HG03095 (cell line): ENCODE measurements at regions not wholly inside any gene's neighbourhood (a gene's known extent, or its start where the extent isn't known, plus 50 kb on each side); places are given as distances from the start of the nearest gene placed in this dataset.
"Not testable (repeated sequence)": the region's sequence is repeated elsewhere in the genome, so short reads cannot be mapped to it uniquely, and the experiment has no call there.

Experiments used
- ATAC-seq: cut with Tn5 transposase; IDR thresholded peaks from one replicate; pipeline ENCODE4 v1.9.1; 2021; ENCODE audit warnings: moderate library complexity; ENCODE audit not compliant: unreplicated experiment

- ATAC-seq = no peak
These were observed 1960.8 kb downstream of the OLFM4 start for GRCh38 chr13:54989418-54989817.

DNA sequence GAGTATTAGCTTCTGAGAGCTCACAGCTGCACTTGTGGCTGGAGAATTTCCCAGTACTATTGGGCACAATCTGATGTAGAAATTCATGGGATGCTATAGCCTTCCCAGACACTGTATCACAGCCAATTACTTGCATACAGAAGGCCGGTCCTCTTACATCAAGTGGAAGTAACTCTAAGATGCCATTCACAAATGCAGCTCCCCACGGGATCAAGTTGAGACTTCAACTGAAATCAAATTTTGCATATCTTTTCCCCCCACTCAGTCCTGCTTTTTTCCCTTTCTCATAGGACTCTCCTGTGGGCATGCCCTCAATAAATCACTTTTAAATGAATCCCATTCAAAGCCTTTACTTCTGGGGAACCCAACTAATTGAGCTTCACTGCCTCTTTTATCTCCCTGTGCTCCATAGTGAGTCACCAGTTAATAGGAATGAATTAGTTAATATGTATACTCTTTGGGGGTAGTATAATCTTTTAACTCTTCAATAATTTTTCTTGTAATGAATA is 1970.8 kb downstream of the OLFM4 start:
- ATAC-seq = no peak

DNA sequence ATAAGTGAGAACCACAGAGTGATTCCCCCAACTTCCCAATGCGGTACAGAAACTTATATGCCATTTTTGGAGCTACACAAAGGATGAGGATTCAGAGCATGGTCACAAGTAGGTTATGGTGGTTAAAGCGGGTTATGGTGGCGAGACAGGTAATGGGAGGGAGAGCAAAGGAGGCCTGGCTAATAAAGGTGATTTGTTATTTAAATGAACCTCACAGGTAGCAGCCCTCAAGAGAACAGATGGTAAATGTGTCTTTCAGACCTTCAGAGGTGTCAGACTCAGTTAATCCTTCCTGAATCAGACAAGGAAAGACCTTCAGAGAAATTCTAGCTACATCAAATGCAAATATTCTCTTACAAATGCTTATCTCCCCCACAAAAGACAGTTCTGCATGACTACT is 1971.4 kb downstream of the OLFM4 start:
- no peak for ATAC-seq

DNA sequence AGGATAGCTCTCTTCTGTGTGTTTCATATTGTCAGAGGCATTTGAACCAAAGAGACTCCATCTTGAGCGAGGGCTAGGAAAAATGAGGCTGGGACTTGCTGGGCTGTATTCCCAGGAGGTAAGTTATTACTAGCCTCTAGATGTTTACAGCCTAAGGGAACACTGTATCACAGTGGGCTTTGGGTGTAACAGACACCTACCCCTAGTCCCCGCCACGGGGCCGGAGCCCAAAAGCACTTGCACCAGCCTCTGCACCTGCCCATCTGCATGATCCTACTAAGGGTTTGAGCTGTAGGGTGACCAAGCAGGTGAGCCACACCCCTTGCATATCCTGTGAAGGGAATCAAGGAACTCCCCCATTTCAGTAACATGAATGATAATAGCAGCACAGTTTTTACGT is 1972.2 kb downstream of the OLFM4 start:
- no peak for ATAC-seq

DNA sequence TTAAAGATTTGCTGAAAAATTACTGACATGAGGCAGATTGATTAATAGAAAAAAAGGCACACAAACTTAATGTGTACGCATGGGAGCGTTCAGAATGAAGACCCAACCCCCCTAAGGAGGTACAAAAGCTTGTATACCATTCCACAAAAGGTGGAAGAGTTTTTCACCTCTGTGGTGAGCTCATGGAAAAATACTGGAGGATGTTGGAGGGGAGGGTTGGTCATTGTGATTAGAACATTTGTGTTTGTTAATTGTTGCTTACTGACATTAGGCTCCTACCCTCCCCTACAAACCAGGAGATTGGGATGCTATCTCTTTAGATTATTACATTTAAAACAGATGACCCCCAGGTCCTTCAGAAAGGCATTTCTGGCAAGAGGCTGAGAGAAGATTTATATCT is 1973.3 kb downstream of the OLFM4 start:
- no peak for ATAC-seq

DNA sequence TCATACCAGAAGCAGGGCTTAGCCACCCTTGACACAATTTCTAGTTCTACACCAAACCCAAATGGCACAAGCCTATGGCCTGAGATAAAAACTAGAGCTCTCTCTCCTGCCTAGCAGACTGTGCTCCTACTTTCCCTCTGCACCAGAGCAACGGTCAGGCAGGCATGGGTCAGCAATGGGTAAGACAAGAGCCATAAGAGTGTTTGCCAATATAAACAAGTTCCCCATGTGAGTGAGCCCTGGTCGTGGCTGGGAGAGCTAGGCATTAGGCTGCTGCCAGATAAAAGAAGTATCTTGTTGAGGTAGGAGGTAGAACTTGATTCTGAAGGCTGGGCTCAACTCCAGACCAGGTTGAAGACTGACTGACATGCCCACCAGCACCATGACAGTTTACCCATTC is 1979.1 kb downstream of the OLFM4 start:
- ATAC-seq = no peak

DNA sequence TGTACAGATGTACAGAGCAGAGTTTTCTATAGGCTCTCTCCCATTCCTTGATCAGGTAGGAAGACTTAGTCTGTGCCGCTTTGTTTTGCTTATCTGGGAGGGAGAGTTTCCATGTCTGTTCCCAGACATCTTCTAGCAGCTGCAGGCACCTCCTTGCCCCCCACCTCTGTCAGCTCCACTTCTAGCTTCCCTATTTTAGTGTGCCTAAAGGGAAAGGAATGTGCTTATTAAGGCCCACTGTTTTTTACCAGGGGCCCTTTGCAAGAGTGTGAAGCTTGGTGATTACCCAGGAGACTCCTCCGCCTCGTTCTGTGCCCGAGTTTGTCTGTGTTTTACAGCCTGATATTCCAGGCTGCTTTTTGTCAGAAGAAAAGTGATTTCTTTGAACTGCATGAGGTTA is 1984.4 kb downstream of the OLFM4 start:
- ATAC-seq = no peak

DNA sequence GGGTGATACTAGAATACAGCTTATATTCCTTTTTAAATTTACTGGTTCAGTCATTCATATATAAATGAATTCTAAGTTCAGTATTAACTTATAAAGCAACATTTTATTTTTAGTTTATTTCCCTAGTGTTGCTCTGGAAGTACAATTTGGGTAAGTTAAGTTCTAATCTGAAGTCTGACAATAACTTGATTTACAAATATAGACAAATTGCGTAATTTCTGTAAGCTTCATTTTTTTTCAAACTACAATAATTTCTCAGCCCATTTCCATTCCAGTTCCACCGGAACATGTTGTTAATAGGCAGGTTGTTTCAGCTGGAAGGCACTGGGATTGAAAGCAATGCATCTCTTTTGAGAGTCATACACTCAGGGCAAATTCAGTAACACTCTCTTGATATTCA is 2000.7 kb downstream of the OLFM4 start:
- no peak for ATAC-seq

- ATAC-seq = no peak
These were observed 2009.6 kb downstream of the OLFM4 start for GRCh38 chr13:55038230-55038629.

DNA sequence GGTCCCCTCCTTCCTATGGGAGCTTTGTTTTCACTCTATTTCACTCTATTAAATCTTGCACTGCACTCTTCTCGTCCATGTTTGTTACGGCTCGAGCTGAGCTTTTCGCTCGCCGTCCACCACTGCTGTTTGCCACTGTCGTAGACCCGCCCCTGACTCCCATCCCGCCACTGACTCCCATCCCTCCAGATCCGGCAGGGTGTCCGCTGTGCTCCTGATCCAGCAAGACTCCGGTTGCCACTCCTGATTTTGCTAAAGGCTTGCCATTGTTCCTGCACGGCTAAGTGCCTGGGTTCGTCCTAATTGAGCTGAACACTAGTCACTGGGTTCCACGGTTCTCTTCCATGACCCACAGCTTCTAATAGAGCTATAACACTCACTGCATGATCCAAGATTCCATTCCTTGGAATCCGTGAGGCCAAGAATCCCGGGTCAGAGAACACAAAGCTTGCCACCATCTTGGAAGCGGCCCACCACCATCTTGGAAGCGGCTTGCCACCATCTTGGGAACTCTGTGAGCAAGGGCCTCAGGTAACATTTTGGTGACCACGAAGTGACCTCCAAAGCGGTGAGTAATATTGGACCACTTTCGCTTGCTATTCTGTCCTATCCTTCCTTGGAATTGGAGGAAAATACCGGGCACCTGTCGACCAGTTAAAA is 2025.4 kb downstream of the OLFM4 start:
- ATAC-seq = not testable (repeated sequence)

- ATAC-seq = not testable (repeated sequence)
These were observed 2027.1 kb downstream of the OLFM4 start for GRCh38 chr13:55055666-55056065.

DNA sequence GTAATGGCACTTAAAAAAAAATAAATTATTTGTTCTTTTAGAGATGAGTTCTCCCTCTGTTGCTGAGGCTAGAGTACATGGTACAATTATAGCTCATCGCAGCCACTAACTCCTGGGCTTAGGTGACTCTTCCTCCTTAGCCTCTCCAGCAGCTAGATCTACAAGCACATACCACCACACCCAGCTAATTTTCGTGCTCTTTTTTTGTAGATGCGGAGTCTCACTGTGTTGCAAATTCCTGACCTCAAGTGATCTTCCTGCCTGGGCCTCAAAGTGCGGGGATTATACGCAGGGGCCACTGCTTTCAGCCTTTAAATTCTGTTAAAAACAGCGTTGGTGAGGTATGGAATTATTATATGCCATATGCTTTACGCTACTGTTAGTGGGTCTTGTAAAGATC is 2034.0 kb downstream of the OLFM4 start:
- no peak for ATAC-seq

DNA sequence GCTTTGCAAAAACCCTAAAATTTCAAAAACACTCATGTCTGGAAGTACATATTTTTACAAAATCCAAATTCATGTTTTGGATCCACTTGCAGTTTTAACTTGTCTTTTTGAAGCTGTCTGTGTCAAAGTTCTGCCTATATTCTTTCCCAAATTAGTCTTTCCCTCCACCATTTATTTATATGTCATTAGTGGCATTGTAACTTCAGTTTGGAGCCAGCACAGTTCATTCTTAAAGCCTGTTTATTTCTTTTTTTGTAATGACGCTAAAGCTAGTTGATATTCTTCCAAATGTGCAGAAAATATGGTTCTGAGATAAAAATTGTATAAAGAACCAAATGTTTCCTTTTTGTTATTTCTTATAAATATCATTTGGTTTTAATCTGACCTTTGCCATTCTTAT is 2039.3 kb downstream of the OLFM4 start:
- no peak for ATAC-seq

DNA sequence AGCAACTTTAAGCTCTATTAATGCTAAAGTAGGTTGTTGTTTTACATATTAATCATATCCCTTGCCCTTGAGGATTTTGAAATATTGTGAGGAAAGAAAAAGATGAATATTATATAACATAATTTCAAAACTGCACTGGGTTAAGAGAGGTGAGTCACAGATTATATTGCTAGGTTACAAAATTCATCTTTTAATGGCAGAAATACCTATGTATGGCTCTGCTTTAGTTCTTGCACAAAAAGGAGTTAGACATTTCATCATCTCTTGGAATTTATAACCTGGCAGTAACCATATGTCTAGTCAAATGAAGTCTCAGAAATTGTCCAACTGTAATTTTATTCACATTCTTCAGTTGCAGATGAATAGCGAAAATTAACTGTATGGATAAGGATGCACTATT is 2041.1 kb downstream of the OLFM4 start:
- ATAC-seq = no peak

DNA sequence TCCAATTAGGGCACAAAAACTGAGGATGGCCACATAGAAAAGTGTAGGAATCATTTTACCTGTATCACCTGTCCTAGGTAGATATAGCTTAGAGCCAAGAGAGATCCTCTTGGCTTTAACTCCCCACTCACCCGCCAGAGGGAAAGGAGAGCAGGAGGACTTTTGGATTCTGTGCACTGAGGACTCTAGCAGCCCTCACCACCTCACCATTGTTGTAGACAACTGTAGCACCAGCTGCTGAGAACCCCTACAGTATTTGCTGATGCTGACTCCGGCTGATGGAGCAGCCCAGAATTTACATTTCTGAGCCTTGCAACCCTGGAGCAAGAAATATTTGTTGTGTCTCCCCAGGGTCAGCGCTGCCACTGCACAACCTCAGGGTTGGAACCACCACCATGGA is 2044.4 kb downstream of the OLFM4 start:
- no peak for ATAC-seq

DNA sequence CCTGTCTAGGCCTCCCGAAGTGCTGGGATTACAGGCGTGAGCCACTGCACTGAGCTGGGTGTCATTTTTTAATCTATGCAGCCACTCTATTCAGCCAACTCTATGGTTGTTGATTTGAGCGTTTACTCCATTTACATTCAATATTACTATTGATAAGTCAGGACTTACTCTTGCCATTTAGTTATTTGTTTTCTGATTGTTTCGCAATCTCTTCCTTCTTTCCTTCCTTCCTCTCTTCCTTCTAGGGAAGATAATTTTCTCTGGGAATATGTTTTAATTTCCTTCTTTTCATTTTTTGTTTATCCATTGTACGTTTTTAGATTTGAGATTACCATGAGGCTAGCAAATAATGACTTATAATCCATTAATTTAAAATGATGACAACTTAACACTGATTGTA is 2056.0 kb downstream of the OLFM4 start:
- ATAC-seq = no peak

- ATAC-seq = no peak
These were observed 2053.6 kb upstream of the PRR20A start for GRCh38 chr13:55087085-55087484.

GRCh38 chr13:55090612-55091011 is 2050.1 kb upstream of the PRR20A start:
- no peak for ATAC-seq

- ATAC-seq = no peak
These were observed 2049.5 kb upstream of the PRR20A start for GRCh38 chr13:55091172-55091571.

- no peak for ATAC-seq
These were observed 2034.2 kb upstream of the PRR20A start for GRCh38 chr13:55106509-55106908.

DNA sequence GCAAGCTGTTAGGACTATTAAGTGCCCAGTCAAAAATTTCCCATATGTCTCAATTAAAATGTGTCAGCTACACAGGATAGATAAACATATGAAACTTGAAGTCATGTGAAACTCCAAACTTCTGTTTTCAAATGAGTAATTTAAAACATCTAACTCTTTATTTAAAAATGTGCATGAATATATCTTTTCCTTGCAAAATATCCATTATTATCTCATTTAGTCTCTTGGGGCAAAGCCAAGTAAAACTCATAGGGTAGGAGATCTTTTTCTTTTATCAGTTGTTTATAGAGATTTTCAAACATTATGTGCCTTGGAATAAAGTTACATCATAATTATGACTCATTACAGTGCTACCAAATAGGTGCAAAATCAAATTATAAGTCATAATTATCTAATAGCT is 2020.1 kb upstream of the PRR20A start:
- ATAC-seq = no peak

- ATAC-seq = no peak
These were observed 1985.7 kb upstream of the PRR20A start for GRCh38 chr13:55155046-55155445.

DNA sequence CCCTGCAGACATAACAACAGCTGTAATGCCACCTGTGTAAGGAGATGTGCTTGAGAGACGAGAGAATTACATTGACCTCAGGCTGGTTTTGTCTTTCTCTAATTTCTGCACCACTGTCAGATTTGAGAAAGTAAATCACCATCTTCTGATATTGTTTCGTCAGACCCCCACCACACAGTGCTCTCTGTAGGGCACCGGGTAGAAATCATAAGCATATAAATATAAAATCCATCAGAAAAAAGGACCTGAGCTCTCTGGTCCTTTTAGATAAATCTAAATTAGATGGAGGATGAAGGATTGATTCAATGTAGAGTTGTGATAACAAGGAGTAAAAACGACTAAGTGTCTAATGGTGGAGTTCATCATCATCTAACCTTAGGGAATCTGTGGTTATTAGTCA is 1981.0 kb upstream of the PRR20A start:
- no peak for ATAC-seq
